Liver (tissue), 8 donors: ENCODE measurements at regions not wholly inside any gene's neighbourhood (a gene's known extent, or its start where the extent isn't known, plus 50 kb on each side); places are given as distances from the start of the nearest gene placed in this dataset.

ENCODE experiments used
- DNase-seq: peaks from one replicate; pipeline ENCODE4 v3.0.0-alpha.2; 2017; ENCODE audit warnings: low spot score
- H3K27ac ChIP-seq, 2 donors: one replicate each; pipeline ENCODE4 v1.7.0; 2013; ENCODE audit warnings: inconsistent platforms in 2 of 2, low read length in 2 of 2, control low read depth in 1 of 2, low read depth in 1 of 2, mild to moderate bottlenecking in 1 of 2
- H3K27me3 ChIP-seq, 4 donors: one replicate each; pipeline versions ENCODE4 v1.6.1 to v1.7.0; 2013; ENCODE audit warnings: low read length in 3 of 4, inconsistent platforms in 1 of 4, mild to moderate bottlenecking in 1 of 4, moderate library complexity in 1 of 4; ENCODE audit not compliant: control insufficient read depth in 4 of 4, insufficient read depth in 4 of 4
- H3K36me3 ChIP-seq, 4 donors: one replicate each; pipeline versions ENCODE4 v1.6.1 to v1.7.0; 2013; ENCODE audit warnings: low read length in 3 of 4, mild to moderate bottlenecking in 3 of 4, low read depth in 1 of 4, moderate library complexity in 1 of 4; ENCODE audit not compliant: control insufficient read depth in 4 of 4, insufficient read depth in 3 of 4
- H3K4me1 ChIP-seq, 4 donors: one replicate each; pipeline versions ENCODE4 v1.6.1 to v1.7.0; 2013; ENCODE audit warnings: low read length in 3 of 4, mild to moderate bottlenecking in 3 of 4, moderate library complexity in 1 of 4; ENCODE audit not compliant: control insufficient read depth in 4 of 4, insufficient read depth in 4 of 4
- H3K4me3 ChIP-seq, 3 donors: one replicate each; pipeline versions ENCODE4 v1.6.1 to v1.7.0; 2013; ENCODE audit warnings: low read length in 3 of 3, control low read depth in 1 of 3, low read depth in 1 of 3, mild to moderate bottlenecking in 1 of 3
- H3K9ac ChIP-seq, 2 donors: one replicate each; pipeline ENCODE4 v1.7.0; 2013; ENCODE audit warnings: low read length in 2 of 2, mild to moderate bottlenecking in 2 of 2, moderate library complexity in 2 of 2, control low read depth in 1 of 2, low read depth in 1 of 2
- H3K9me3 ChIP-seq, 4 donors: one replicate each; pipeline versions ENCODE4 v1.6.1 to v1.7.0; 2013; ENCODE audit warnings: low read length in 3 of 4; ENCODE audit not compliant: control insufficient read depth in 4 of 4
- CTCF ChIP-seq: fragments of 150-350 bp; IDR thresholded peaks from 2 replicates; pipeline ENCODE4 v1.5.1; 2017; ENCODE audit warnings: improper control_type of control experiment, low read depth, low read length; ENCODE audit not compliant: missing input control
- EGR1 ChIP-seq, 2 donors: IDR thresholded peaks; 2 replicates each; pipeline ENCODE4 v1.6.1; 2016 to 2018; ENCODE audit warnings: antibody characterized with exemption in 2 of 2, low read depth in 2 of 2
- FOXA1 ChIP-seq: IDR thresholded peaks from 2 replicates; pipeline ENCODE4 v1.6.1; 2016; ENCODE audit warnings: antibody characterized with exemption
- FOXA2 ChIP-seq: IDR thresholded peaks from 2 replicates; pipeline ENCODE4 v1.6.1; 2016; ENCODE audit warnings: antibody characterized with exemption
- GABPA ChIP-seq, 2 donors: IDR thresholded peaks in 1 of 2; conservative IDR thresholded peaks in 1 of 2; 2 replicates each; pipeline ENCODE4 v1.6.1; 2016; ENCODE audit warnings: antibody characterized with exemption in 2 of 2, mild to moderate bottlenecking in 1 of 2, moderate library complexity in 1 of 2
- HNF4A ChIP-seq, 2 donors: conservative IDR thresholded peaks; 2 replicates each; pipeline ENCODE4 v1.6.1; 2016; ENCODE audit warnings: antibody characterized with exemption in 2 of 2, mild to moderate bottlenecking in 2 of 2
- HNF4G ChIP-seq: IDR thresholded peaks from 2 replicates; pipeline ENCODE4 v1.6.1; 2016; ENCODE audit warnings: antibody characterized with exemption
- JUND ChIP-seq, 2 donors: IDR thresholded peaks; 2 replicates each; pipeline ENCODE4 v1.6.1; 2016; ENCODE audit warnings: antibody characterized with exemption in 2 of 2
- MAX ChIP-seq: IDR thresholded peaks from 2 replicates; pipeline ENCODE4 v1.6.1; 2016; ENCODE audit warnings: antibody characterized with exemption
- NR2F2 ChIP-seq: IDR thresholded peaks from 2 replicates; pipeline ENCODE4 v1.6.1; 2016; ENCODE audit warnings: antibody characterized with exemption
- RAD21 ChIP-seq, 2 donors: IDR thresholded peaks; 2 replicates each; pipeline ENCODE4 v1.6.1; 2016; ENCODE audit warnings: antibody characterized with exemption in 2 of 2, mild to moderate bottlenecking in 2 of 2
- REST ChIP-seq: IDR thresholded peaks from 2 replicates; pipeline ENCODE4 v1.6.1; 2016; ENCODE audit warnings: antibody characterized with exemption, mild to moderate bottlenecking
- RXRA ChIP-seq, 2 donors: IDR thresholded peaks; 2 replicates each; pipeline ENCODE4 v1.6.1; 2017 to 2018; ENCODE audit warnings: antibody characterized with exemption in 2 of 2, mild to moderate bottlenecking in 1 of 2
- SP1 ChIP-seq: IDR thresholded peaks from 2 replicates; pipeline ENCODE4 v1.6.1; 2018; ENCODE audit warnings: antibody characterized with exemption, mild to moderate bottlenecking
- TAF1 ChIP-seq: conservative IDR thresholded peaks from 2 replicates; pipeline ENCODE4 v1.6.1; 2016; ENCODE audit warnings: antibody characterized with exemption, mild to moderate bottlenecking
- YY1 ChIP-seq: IDR thresholded peaks from 2 replicates; pipeline ENCODE4 v1.6.1; 2016; ENCODE audit warnings: antibody characterized with exemption, mild to moderate bottlenecking
- WGBS: extraction: QIAGEN DNeasy Blood & Tissue Kit; methylation state at CpG from one replicate; pipeline ENCODE4 v1.1.7; 2013; 5-methylcytosine and 5-hydroxymethylcytosine counted together
- TF ChIP-seq, protein P1 (sequence below): IDR thresholded peaks from 2 replicates; pipeline ENCODE4 v1.6.1; 2016; ENCODE audit warnings: antibody characterized with exemption
- donor health status: healthy.
- donor health status: healthy.
- donor health status: healthy.
- donor health status: healthy.
- donor health status: healthy.

DNA sequence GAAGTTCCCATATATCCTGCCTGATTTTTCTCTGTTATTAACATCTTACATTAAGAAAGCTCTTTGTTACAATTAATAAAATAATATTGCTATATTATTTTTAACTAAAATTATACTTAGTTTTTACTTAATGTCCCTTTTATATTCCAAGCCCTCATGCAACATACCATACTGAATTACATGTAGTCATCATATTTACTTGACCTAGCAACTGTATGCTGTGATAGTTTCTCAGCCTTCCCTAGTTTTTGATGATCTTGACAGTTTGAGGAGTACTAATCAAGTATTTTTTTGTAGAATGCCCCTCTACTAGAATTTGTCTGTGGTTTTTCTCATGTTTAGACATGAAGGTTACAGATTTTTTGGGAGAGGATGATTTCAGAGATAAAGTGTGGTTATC, 1503.8 kb upstream of the PABPC4L start:
- H3K36me3 ChIP-seq, result no peaks in the 10 kb centered on the region
- TF ChIP-seq EGR1 (IDR thresholded peaks at IDR 0.05; ENCODE audit: low read depth in 2 of 2) (no peak), SP1 (no peak), YY1 (no peak), RAD21 (IDR thresholded peaks at IDR 0.05) (no peak), RXRA (IDR thresholded peaks at IDR 0.05) (no peak), CTCF (no peak), JUND (IDR thresholded peaks at IDR 0.05) (no peak), TAF1 (no peak), GABPA (IDR thresholded peaks at IDR 0.05 in 1 of 2, conservative IDR thresholded peaks at IDR 0.05 in 1 of 2) (no peak), MAX (no peak), FOXA1 (no peak), NR2F2 (no peak), FOXA2 (no peak), HNF4G (no peak), REST (no peak), HNF4A (conservative IDR thresholded peaks at IDR 0.05) (no peak)
- TF ChIP-seq, protein P1, sequence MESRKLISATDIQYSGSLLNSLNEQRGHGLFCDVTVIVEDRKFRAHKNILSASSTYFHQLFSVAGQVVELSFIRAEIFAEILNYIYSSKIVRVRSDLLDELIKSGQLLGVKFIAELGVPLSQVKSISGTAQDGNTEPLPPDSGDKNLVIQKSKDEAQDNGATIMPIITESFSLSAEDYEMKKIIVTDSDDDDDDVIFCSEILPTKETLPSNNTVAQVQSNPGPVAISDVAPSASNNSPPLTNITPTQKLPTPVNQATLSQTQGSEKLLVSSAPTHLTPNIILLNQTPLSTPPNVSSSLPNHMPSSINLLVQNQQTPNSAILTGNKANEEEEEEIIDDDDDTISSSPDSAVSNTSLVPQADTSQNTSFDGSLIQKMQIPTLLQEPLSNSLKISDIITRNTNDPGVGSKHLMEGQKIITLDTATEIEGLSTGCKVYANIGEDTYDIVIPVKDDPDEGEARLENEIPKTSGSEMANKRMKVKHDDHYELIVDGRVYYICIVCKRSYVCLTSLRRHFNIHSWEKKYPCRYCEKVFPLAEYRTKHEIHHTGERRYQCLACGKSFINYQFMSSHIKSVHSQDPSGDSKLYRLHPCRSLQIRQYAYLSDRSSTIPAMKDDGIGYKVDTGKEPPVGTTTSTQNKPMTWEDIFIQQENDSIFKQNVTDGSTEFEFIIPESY, result no peak
- no peaks in the 10 kb centered on the region for H3K4me1 ChIP-seq
- H3K4me3 ChIP-seq, result no peak overlapping the region
- no peak overlapping the region for H3K9ac ChIP-seq
- DNase-seq, result no peak
- peaks cover 0 to 3% (median under 1%) of the 10 kb centered on the region in 4 donors for H3K9me3 ChIP-seq
- H3K27me3 ChIP-seq, result no peaks in the 10 kb centered on the region
- no peak overlapping the region for H3K27ac ChIP-seq

GRCh38 chr4:135694066-135694465, 1492.5 kb upstream of the PABPC4L start:
- Histone ChIP-seq H3K4me1 (no peaks in the 10 kb centered on the region), H3K27me3 (no peaks in the 10 kb centered on the region), H3K9ac (no peak overlapping the region), H3K9me3 (no peaks in the 10 kb centered on the region), H3K36me3 (no peaks in the 10 kb centered on the region), H3K27ac (no peak overlapping the region), H3K4me3 (no peak overlapping the region)
- 62% methylated on average over 2 of the region's 2 CpGs for WGBS
- no peak for DNase-seq
- TF ChIP-seq SP1 (no peak), HNF4G (no peak), REST (no peak), TAF1 (no peak), CTCF (no peak), JUND (IDR thresholded peaks at IDR 0.05) (no peak), HNF4A (conservative IDR thresholded peaks at IDR 0.05) (no peak), FOXA1 (no peak), EGR1 (IDR thresholded peaks at IDR 0.05; ENCODE audit: low read depth in 2 of 2) (no peak)
- TF ChIP-seq, protein P1, result no peak
